Neural cell (in vitro differentiated cells): ENCODE measurements at regions not wholly inside any gene's neighbourhood (a gene's known extent, or its start where the extent isn't known, plus 50 kb on each side); places are given as distances from the start of the nearest gene placed in this dataset.
"Not testable (repeated sequence)": the region's sequence is repeated elsewhere in the genome, so short reads cannot be mapped to it uniquely, and the experiment has no call there.

ENCODE experiments used
- H2AFZ ChIP-seq: fragments of 200-600, 300-800 bp; sonication (generic), shearing (Covaris generic); 2 replicates; pipeline ENCODE4 v1.6.0; 2014; ENCODE audit warnings: low read depth, mild to moderate bottlenecking, antibody characterized with exemption, low read length, moderate library complexity
- H3F3A ChIP-seq: fragments of 200-600 bp; shearing (Covaris generic); 2 replicates; pipeline ENCODE4 v1.6.1; 2016; ENCODE audit warnings: mild to moderate bottlenecking, moderate library complexity, mixed read lengths, antibody characterized with exemption, low read length; ENCODE audit not compliant: insufficient read depth, poor library complexity, severe bottlenecking
- H3K27ac ChIP-seq: fragments of 200-600, 300-800 bp; sonication (generic), shearing (Covaris generic); 2 replicates; pipeline ENCODE4 v1.5.1; 2014; ENCODE audit warnings: mild to moderate bottlenecking, low read length, moderate library complexity
- H3K27me3 ChIP-seq: fragments of 300-800, 200-600 bp; sonication (generic), shearing (Covaris generic); 2 replicates; pipeline ENCODE4 v1.6.0; 2014; ENCODE audit warnings: mild to moderate bottlenecking, low read depth, low read length, moderate library complexity; ENCODE audit not compliant: insufficient read depth
- H3K36me3 ChIP-seq: fragments of 300-800, 200-600 bp; sonication (generic), shearing (Covaris generic); 2 replicates; pipeline ENCODE4 v1.5.1; 2014; ENCODE audit warnings: mild to moderate bottlenecking, antibody characterized with exemption, low read length, moderate library complexity; ENCODE audit not compliant: insufficient read depth
- H3K4me2 ChIP-seq: fragments of 300-800, 200-600 bp; sonication (generic), shearing (Covaris generic); 2 replicates; pipeline ENCODE4 v1.6.0; 2014; ENCODE audit warnings: mild to moderate bottlenecking, low read length
- H3K4me3 ChIP-seq: fragments of 300-800, 200-600 bp; sonication (generic), shearing (Covaris generic); 2 replicates; pipeline ENCODE4 v1.5.1; 2014; ENCODE audit warnings: mild to moderate bottlenecking, low read length, moderate library complexity
- H3K79me2 ChIP-seq: fragments of 200-600 bp; shearing (Covaris generic); replicated peaks from 2 replicates; pipeline ENCODE4 v1.6.0; 2014; ENCODE audit warnings: mild to moderate bottlenecking, low read length, moderate library complexity; ENCODE audit not compliant: insufficient read depth
- H3K9ac ChIP-seq: fragments of 300-800, 200-600 bp; sonication (generic), shearing (Covaris generic); 2 replicates; pipeline ENCODE4 v1.6.1; 2016; ENCODE audit warnings: mild to moderate bottlenecking, low read length, mixed read lengths
- H3K9me2 ChIP-seq: fragments of 200-600 bp; shearing (Covaris generic); 2 replicates; pipeline ENCODE4 v1.6.1; 2016; ENCODE audit warnings: mild to moderate bottlenecking, low read length, mixed read lengths; ENCODE audit not compliant: insufficient read depth
- H3K9me3 ChIP-seq: fragments of 200-600, 300-800 bp; sonication (generic), shearing (Covaris generic); 2 replicates; pipeline ENCODE4 v1.6.1; 2016; ENCODE audit warnings: mild to moderate bottlenecking, mixed run types, low read length, moderate library complexity, mixed read lengths
- H4K20me1 ChIP-seq: fragments of 200-600 bp; shearing (Covaris generic); 2 replicates; pipeline ENCODE4 v1.6.1; 2016; ENCODE audit warnings: mild to moderate bottlenecking, mixed run types; ENCODE audit not compliant: insufficient read depth
- EP300 ChIP-seq: fragments of 450-650 bp; conservative IDR thresholded peaks from 2 replicates; pipeline ENCODE4 v1.6.1; 2014; ENCODE audit warnings: antibody characterized with exemption, mild to moderate bottlenecking, moderate library complexity; ENCODE audit not compliant: poor library complexity, severe bottlenecking
- EZH2 ChIP-seq: fragments of 200-600, 300-800 bp; shearing (Covaris generic), sonication (generic); IDR thresholded peaks from 2 replicates; pipeline ENCODE4 v1.6.1; 2014; ENCODE audit warnings: antibody characterized with exemption, low read length, borderline replicate concordance, mild to moderate bottlenecking; ENCODE audit not compliant: insufficient read depth, poor library complexity, severe bottlenecking
- MXI1 ChIP-seq: fragments of 450-650 bp; conservative IDR thresholded peaks from 2 replicates; pipeline ENCODE4 v1.6.1; 2014; ENCODE audit warnings: antibody characterized with exemption, mild to moderate bottlenecking; ENCODE audit not compliant: poor library complexity, severe bottlenecking
- POLR2AphosphoS5 ChIP-seq: IDR thresholded peaks from 2 replicates; pipeline ENCODE4 v1.6.1; 2012
- RAD21 ChIP-seq: fragments of 450-650 bp; conservative IDR thresholded peaks from 2 replicates; pipeline ENCODE4 v1.6.1; 2014; ENCODE audit warnings: antibody characterized with exemption, mild to moderate bottlenecking, moderate library complexity
- SMC3 ChIP-seq: fragments of 450-650 bp; conservative IDR thresholded peaks from 2 replicates; pipeline ENCODE4 v1.6.1; 2014; ENCODE audit warnings: antibody characterized with exemption, mild to moderate bottlenecking, moderate library complexity; ENCODE audit not compliant: poor library complexity
- TAF1 ChIP-seq: IDR thresholded peaks from 2 replicates; pipeline ENCODE4 v1.6.1; 2012; ENCODE audit warnings: low read depth
- TF ChIP-seq, protein P1 (sequence below): IDR thresholded peaks from 2 replicates; pipeline ENCODE4 v1.6.1; 2012; ENCODE audit warnings: borderline replicate concordance
- TF ChIP-seq, protein P2 (sequence below): fragments of 450-650 bp; IDR thresholded peaks from 2 replicates; pipeline ENCODE4 v1.5.1; 2014; ENCODE audit warnings: antibody characterized with exemption, mild to moderate bottlenecking, moderate library complexity; ENCODE audit not compliant: poor library complexity, severe bottlenecking

DNA sequence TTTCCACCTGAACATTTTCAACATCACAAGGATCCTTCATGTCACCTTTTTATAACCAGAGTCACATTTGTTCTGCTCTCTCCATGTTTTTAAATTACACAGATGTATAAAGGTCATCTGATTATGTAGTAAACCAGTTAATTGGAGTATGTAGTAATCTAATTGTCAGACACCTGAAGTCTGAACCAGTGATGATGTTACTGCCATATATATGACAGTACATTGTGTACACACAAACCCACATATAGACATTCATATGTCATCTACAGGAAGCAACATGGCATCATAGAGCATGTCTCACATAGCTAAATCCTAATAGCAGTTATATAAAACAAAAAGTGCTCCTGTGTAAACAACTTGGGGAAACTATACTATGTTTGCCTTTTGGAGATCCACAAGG lies 95.9 kb upstream of the PRR23C start:
- Histone ChIP-seq H3K9me3 (no peaks in the 10 kb centered on the region), H4K20me1 (no peaks in the 10 kb centered on the region), H3K4me2 (no peak overlapping the region), H3K9me2 (no peaks in the 10 kb centered on the region), H3K79me2 (no peaks in the 10 kb centered on the region), H3K27me3 (no peaks in the 10 kb centered on the region), H3F3A (no peaks in the 10 kb centered on the region), H3K27ac (no peak overlapping the region), H3K9ac (no peak overlapping the region), H2AFZ (no peak overlapping the region), H3K36me3 (no peaks in the 10 kb centered on the region), H3K4me3 (no peak overlapping the region)
- no peak for TF ChIP-seq POLR2AphosphoS5
- no peak for TF ChIP-seq EP300
- TF ChIP-seq TAF1: no peak
- TF ChIP-seq MXI1: no peak
- TF ChIP-seq, protein P1, sequence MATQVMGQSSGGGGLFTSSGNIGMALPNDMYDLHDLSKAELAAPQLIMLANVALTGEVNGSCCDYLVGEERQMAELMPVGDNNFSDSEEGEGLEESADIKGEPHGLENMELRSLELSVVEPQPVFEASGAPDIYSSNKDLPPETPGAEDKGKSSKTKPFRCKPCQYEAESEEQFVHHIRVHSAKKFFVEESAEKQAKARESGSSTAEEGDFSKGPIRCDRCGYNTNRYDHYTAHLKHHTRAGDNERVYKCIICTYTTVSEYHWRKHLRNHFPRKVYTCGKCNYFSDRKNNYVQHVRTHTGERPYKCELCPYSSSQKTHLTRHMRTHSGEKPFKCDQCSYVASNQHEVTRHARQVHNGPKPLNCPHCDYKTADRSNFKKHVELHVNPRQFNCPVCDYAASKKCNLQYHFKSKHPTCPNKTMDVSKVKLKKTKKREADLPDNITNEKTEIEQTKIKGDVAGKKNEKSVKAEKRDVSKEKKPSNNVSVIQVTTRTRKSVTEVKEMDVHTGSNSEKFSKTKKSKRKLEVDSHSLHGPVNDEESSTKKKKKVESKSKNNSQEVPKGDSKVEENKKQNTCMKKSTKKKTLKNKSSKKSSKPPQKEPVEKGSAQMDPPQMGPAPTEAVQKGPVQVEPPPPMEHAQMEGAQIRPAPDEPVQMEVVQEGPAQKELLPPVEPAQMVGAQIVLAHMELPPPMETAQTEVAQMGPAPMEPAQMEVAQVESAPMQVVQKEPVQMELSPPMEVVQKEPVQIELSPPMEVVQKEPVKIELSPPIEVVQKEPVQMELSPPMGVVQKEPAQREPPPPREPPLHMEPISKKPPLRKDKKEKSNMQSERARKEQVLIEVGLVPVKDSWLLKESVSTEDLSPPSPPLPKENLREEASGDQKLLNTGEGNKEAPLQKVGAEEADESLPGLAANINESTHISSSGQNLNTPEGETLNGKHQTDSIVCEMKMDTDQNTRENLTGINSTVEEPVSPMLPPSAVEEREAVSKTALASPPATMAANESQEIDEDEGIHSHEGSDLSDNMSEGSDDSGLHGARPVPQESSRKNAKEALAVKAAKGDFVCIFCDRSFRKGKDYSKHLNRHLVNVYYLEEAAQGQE: no peak

DNA sequence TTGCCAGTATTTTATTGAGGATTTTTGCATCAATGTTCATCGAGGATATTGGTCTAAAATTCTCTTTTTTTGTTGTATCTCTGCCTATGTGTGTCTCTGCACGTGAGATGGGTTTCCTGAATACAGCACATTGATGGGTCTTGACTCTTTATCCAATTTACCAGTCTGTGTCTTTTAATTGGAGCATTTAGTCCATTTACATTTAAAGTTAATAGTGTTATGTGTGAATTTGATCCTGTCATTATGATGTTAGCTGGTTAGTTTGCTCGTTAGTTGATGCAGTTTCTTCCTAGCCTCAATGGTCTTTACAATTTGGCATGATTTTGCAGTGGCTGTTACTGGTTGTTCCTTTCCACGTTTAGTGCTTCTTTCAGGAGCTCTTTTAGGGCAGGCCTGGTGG lies 101.3 kb upstream of the PRR23C start:
- not testable (repeated sequence) for H3K27ac ChIP-seq, H3K4me3 ChIP-seq, H3K9ac ChIP-seq, H3K36me3 ChIP-seq, H3K9me3 ChIP-seq, H3K79me2 ChIP-seq, H3K27me3 ChIP-seq, H3K9me2 ChIP-seq, H3F3A ChIP-seq, H4K20me1 ChIP-seq, H2AFZ ChIP-seq, H3K4me2 ChIP-seq

DNA sequence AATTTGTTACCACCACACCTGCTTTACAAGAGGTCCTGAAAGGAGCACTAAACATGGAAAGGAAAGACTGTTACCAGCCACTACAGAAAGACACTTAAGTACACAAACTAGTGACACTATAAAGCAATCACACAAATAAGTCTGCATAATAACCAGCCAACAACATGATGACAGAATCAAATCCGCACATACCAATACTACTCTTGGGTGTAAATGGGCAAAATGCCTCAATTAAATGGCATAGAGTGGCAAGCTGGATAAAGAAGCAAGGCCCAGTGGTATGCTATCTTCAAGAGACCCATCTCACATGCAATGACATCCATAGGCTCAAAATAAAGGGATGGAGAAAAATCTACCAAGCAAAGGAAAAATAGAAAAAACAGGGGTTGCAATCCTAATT lies 106.8 kb upstream of the PRR23C start:
- Histone ChIP-seq H3K27me3 (no peaks in the 10 kb centered on the region), H3K9me3 (no peaks in the 10 kb centered on the region), H3K9ac (no peak overlapping the region), H3K4me2 (no peak overlapping the region), H3K4me3 (no peak overlapping the region), H3K27ac (no peak overlapping the region), H3F3A (no peaks in the 10 kb centered on the region), H3K79me2 (no peaks in the 10 kb centered on the region), H3K9me2 (no peaks in the 10 kb centered on the region), H3K36me3 (no peaks in the 10 kb centered on the region), H4K20me1 (no peaks in the 10 kb centered on the region), H2AFZ (no peak overlapping the region)
- TF ChIP-seq EZH2: no peak
- no peak for TF ChIP-seq EP300
- TF ChIP-seq, protein P1: no peak
- no peak for TF ChIP-seq MXI1
- no peak for TF ChIP-seq SMC3
- TF ChIP-seq RAD21: no peak
- TF ChIP-seq, protein P2, sequence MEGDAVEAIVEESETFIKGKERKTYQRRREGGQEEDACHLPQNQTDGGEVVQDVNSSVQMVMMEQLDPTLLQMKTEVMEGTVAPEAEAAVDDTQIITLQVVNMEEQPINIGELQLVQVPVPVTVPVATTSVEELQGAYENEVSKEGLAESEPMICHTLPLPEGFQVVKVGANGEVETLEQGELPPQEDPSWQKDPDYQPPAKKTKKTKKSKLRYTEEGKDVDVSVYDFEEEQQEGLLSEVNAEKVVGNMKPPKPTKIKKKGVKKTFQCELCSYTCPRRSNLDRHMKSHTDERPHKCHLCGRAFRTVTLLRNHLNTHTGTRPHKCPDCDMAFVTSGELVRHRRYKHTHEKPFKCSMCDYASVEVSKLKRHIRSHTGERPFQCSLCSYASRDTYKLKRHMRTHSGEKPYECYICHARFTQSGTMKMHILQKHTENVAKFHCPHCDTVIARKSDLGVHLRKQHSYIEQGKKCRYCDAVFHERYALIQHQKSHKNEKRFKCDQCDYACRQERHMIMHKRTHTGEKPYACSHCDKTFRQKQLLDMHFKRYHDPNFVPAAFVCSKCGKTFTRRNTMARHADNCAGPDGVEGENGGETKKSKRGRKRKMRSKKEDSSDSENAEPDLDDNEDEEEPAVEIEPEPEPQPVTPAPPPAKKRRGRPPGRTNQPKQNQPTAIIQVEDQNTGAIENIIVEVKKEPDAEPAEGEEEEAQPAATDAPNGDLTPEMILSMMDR: no peak
- TF ChIP-seq POLR2AphosphoS5: no peak
- no peak for TF ChIP-seq TAF1

DNA sequence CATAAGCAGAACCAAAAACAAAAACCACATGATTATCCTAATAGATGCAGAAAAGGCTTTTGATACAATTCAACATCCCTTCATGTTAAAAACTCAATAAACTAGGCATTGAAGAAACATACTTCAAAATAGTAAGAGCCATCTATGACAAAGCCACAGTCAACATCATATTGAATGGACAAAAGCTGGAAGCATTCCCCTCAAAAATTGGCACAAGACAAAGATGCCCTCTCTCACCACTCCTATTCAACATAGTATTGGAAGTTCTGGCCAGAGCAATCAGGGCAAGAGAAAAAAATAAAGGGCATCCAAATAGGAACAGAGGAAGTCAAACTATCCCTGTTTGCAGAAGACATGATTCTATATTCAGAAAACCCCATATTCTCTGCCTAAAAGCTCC lies 108.7 kb upstream of the PRR23C start:
- not testable (repeated sequence) for H3K79me2 ChIP-seq, H3K27me3 ChIP-seq, H3K9ac ChIP-seq, H3K36me3 ChIP-seq, H3K4me3 ChIP-seq, H2AFZ ChIP-seq, H3K27ac ChIP-seq, H4K20me1 ChIP-seq, H3K4me2 ChIP-seq, H3K9me3 ChIP-seq, H3K9me2 ChIP-seq, H3F3A ChIP-seq
